Left ventricle myocardium superior (tissue), 1 donor: ENCODE measurements at regions not wholly inside any gene's neighbourhood (a gene's known extent, or its start where the extent isn't known, plus 50 kb on each side); places are given as distances from the start of the nearest gene placed in this dataset.
A peak's percentile ranks its signal among the peaks of the same experiment; 100 is the strongest.
"Not testable (repeated sequence)": the region's sequence is repeated elsewhere in the genome, so short reads cannot be mapped to it uniquely, and the experiment has no call there.

ENCODE experiments used
- ATAC-seq: fragments of 200-7000 bp; cut with Tn5 transposase; one replicate; pipeline ENCODE4 v1.9.1; 2020; ENCODE audit warnings: mild to moderate bottlenecking, moderate library complexity
- DNase-seq: peaks from one replicate; pipeline ENCODE4 v3.0.0-alpha.2; 2020
- intact Hi-C: fragments of 100-400 bp; cut with micrococcal nuclease; formaldehyde crosslinking; loops from one replicate; pipeline ENCODE4 v1.11.0; 2022
- donor health status: DM: no; HTN: yes; CAD: no; lungs with severe emphysema.

- intact Hi-C loops, result loop anchor here (10.0 kb wide), 1 partner anchor 150 kb away; the partner anchor contains the start of gene TGFB2
- no peak for DNase-seq
Measured at GRCh38 chr1:218494449-218494852, 149.3 kb downstream of the TGFB2 start.

GRCh38 chr1:218495931-218496330, 150.8 kb downstream of the TGFB2 start:
- ATAC-seq, result no peak
- no peak for DNase-seq
- intact Hi-C loops, result loop anchor here (10.0 kb wide), 1 partner anchor 151 kb away; the partner anchor contains the start of gene TGFB2

More at GRCh38 chr1:218494449-218494852, 149.3 kb downstream of the TGFB2 start:
- no peak for ATAC-seq

GRCh38 chr1:218496561-218496960, 151.4 kb downstream of the TGFB2 start:
- intact Hi-C loops, result loop anchor here (10.0 kb wide), 1 partner anchor 152 kb away; the partner anchor contains the start of gene TGFB2
- ATAC-seq, result no peak

GRCh38 chr1:218498056-218498938, 153.2 kb downstream of the TGFB2 start:
- peak; percentile 58 for ATAC-seq
- intact Hi-C loops, result loop anchor here (10.0 kb wide), 1 partner anchor 153 kb away; the partner anchor contains the start of gene TGFB2
- DNase-seq, result no peak

More at GRCh38 chr1:218496561-218496960, 151.4 kb downstream of the TGFB2 start:
- DNase-seq, result no peak

- peak; percentile 72 for ATAC-seq
- no peak for DNase-seq
- intact Hi-C loops, result loop anchor here (10.0 kb wide), 1 partner anchor 154 kb away; the partner anchor contains the start of gene TGFB2
Measured at GRCh38 chr1:218499011-218499691, 154.0 kb downstream of the TGFB2 start.

GRCh38 chr1:218499911-218500310, 154.8 kb downstream of the TGFB2 start:
- DNase-seq (no peak), ATAC-seq (no peak)
- intact Hi-C loops, result loop anchor here (10.0 kb wide), 1 partner anchor 155 kb away; the partner anchor contains the start of gene TGFB2

- peak; percentile 43 for ATAC-seq
- intact Hi-C loops, result no loop called here
- DNase-seq, result no peak
Measured at GRCh38 chr1:218501161-218501560, 156.0 kb downstream of the TGFB2 start.

GRCh38 chr1:218502383-218502782, 157.2 kb downstream of the TGFB2 start:
- intact Hi-C loops, result no loop called here
- DNase-seq (no peak), ATAC-seq (no peak)

- no peak for ATAC-seq
- intact Hi-C loops, result no loop called here
- no peak for DNase-seq
Measured at GRCh38 chr1:218503102-218503501, 158.0 kb downstream of the TGFB2 start.

GRCh38 chr1:218507355-218508002, 162.3 kb downstream of the TGFB2 start:
- DNase-seq (no peak), ATAC-seq (no peak)
- intact Hi-C loops, result no loop called here

GRCh38 chr1:218510153-218510772, 165.1 kb downstream of the TGFB2 start:
- DNase-seq, result no peak
- intact Hi-C loops, result no loop called here
- ATAC-seq, result no peak

- intact Hi-C loops, result no loop called here
- DNase-seq (no peak), ATAC-seq (no peak)
Measured at GRCh38 chr1:218513328-218513727, 168.2 kb downstream of the TGFB2 start.

GRCh38 chr1:218514689-218515088, 169.6 kb downstream of the TGFB2 start:
- intact Hi-C loops, result no loop called here
- no peak for DNase-seq

GRCh38 chr1:218516526-218516925, 171.4 kb downstream of the TGFB2 start:
- ATAC-seq (no peak), DNase-seq (no peak)
- intact Hi-C loops, result no loop called here

More at GRCh38 chr1:218514689-218515088, 169.6 kb downstream of the TGFB2 start:
- ATAC-seq, result no peak

GRCh38 chr1:218517459-218517858, 172.3 kb downstream of the TGFB2 start:
- intact Hi-C loops, result no loop called here
- DNase-seq (no peak), ATAC-seq (no peak)

- ATAC-seq (no peak), DNase-seq (no peak)
- intact Hi-C loops, result no loop called here
Measured at GRCh38 chr1:218518216-218518740, 173.1 kb downstream of the TGFB2 start.

- ATAC-seq, DNase-seq, intact Hi-C loops: not testable (repeated sequence)
Measured at GRCh38 chr1:218520646-218521045, 175.5 kb downstream of the TGFB2 start.

- intact Hi-C loops, result no loop called here
- peak; percentile 28 for DNase-seq
- ATAC-seq, result peak; percentile 27
Measured at GRCh38 chr1:218521414-218522169, 176.5 kb downstream of the TGFB2 start.
